ENCODE measurements at regions not wholly inside any gene's neighbourhood (a gene's known extent, or its start where the extent isn't known, plus 50 kb on each side); places are given as distances from the start of the nearest gene placed in this dataset.

- intact Hi-C loops (cut with micrococcal nuclease; ENCODE audit: unreplicated experiment) (no loop called here), in situ Hi-C loops (cut with HindIII; ENCODE audit: extremely low pct_ligation_motif_present, low pct_unique_long_range_greater_than_20kb) (loop anchor here (25.0 kb wide), 1 partner anchor 842 kb away; the partner anchor contains the start of gene NR4A2)
- no peak for DNase-seq (ENCODE audit: low spot score)
- no peaks in the 10 kb centered on the region for H3K36me3 ChIP-seq (replicated peaks in 1 of 2; ENCODE audit: control insufficient read depth in 1 of 2, insufficient read depth in 2 of 2, low read length in 2 of 2)
- H3K4me2 ChIP-seq (ENCODE audit: low read depth, low read length): no peak overlapping the region
- ChIA-PET POLR2A (no interaction called here), CTCF (ENCODE audit: low intra/inter-chr PET ratio, low total read pairs) (no interaction called here)
- H3K4me3 ChIP-seq (replicated peaks in 1 of 3; ENCODE audit: insufficient read depth in 1 of 3, low read depth in 2 of 3, low read length in 3 of 3): no peak overlapping the region
- no peak for FAIRE-seq
- no peak overlapping the region for H2AFZ ChIP-seq (ENCODE audit: low read length)
- H4K20me1 ChIP-seq (ENCODE audit: insufficient read depth, low read length): no peaks in the 10 kb centered on the region
- H3K79me2 ChIP-seq (ENCODE audit: insufficient read depth, low read length): no peaks in the 10 kb centered on the region
- no peaks in the 10 kb centered on the region for H3K9me3 ChIP-seq (ENCODE audit: low read length)
- no peaks in the 10 kb centered on the region for H3K27me3 ChIP-seq (ENCODE audit: control insufficient read depth in 1 of 2, insufficient read depth in 2 of 2, low read length in 2 of 2)
- H3K9ac ChIP-seq (ENCODE audit: insufficient read depth, low read depth, low read length): no peak overlapping the region
- H3K27ac ChIP-seq (ENCODE audit: extremely low read length, insufficient read depth, low read length): no peak overlapping the region
- no TSS peak for BruUV-seq (replicated peaks)
- no peak for ATAC-seq
- TF ChIP-seq ATF6 (CRISPR knock-in tag; conservative IDR thresholded peaks at IDR 0.05): no peak
- H3K4me1 ChIP-seq (ENCODE audit: insufficient read depth, low read length): no peaks in the 10 kb centered on the region
Observed at GRCh38 chr2:157178874-157179273, 78.6 kb upstream of the GALNT5 start.

- H3K36me3 ChIP-seq (replicated peaks in 1 of 2; ENCODE audit: control insufficient read depth in 1 of 2, insufficient read depth in 2 of 2, low read length in 2 of 2): no peaks in the 10 kb centered on the region
- DNase-seq (ENCODE audit: low spot score) (no peak), FAIRE-seq (no peak), ATAC-seq (no peak)
- no peak overlapping the region for H3K27ac ChIP-seq (ENCODE audit: extremely low read length, insufficient read depth, low read length)
- CTCF ChIA-PET (ENCODE audit: low intra/inter-chr PET ratio, low total read pairs): no interaction called here
- no peaks in the 10 kb centered on the region for H3K27me3 ChIP-seq (ENCODE audit: control insufficient read depth in 1 of 2, insufficient read depth in 2 of 2, low read length in 2 of 2)
- H3K4me2 ChIP-seq (ENCODE audit: low read depth, low read length): no peak overlapping the region
- no peaks in the 10 kb centered on the region for H3K9me3 ChIP-seq (ENCODE audit: low read length)
- no TSS peak for BruUV-seq (replicated peaks)
- no peak overlapping the region for H2AFZ ChIP-seq (ENCODE audit: low read length)
- no peaks in the 10 kb centered on the region for H3K79me2 ChIP-seq (ENCODE audit: insufficient read depth, low read length)
- intact Hi-C loops (cut with micrococcal nuclease; ENCODE audit: unreplicated experiment): no loop called here
- H3K9ac ChIP-seq (ENCODE audit: insufficient read depth, low read depth, low read length): no peak overlapping the region
- 17% methylated on average over 4 of the region's 4 CpGs for WGBS (ENCODE audit: low lambda C conversion rate)
- in situ Hi-C loops (cut with HindIII; ENCODE audit: extremely low pct_ligation_motif_present, low pct_unique_long_range_greater_than_20kb): loop anchor here (25.0 kb wide), 1 partner anchor 842 kb away; the partner anchor contains the start of gene NR4A2
- POLR2A ChIA-PET: no interaction called here
- no peak overlapping the region for H3K4me3 ChIP-seq (replicated peaks in 1 of 3; ENCODE audit: insufficient read depth in 1 of 3, low read depth in 2 of 3, low read length in 3 of 3)
- H3K4me1 ChIP-seq (ENCODE audit: insufficient read depth, low read length): no peaks in the 10 kb centered on the region
- H4K20me1 ChIP-seq (ENCODE audit: insufficient read depth, low read length): no peaks in the 10 kb centered on the region
- TF ChIP-seq MAZ (IDR thresholded peaks at IDR 0.05; ENCODE audit: borderline replicate concordance, low read depth, low read length) (no peak), MAZ (CRISPR knock-in tag; IDR thresholded peaks at IDR 0.05; ENCODE audit: low read depth) (no peak), KDM4B (CRISPR knock-in tag; IDR thresholded peaks at IDR 0.05) (no peak), TEF (CRISPR knock-in tag; IDR thresholded peaks at IDR 0.05) (no peak), MED1 (CRISPR knock-in tag; IDR thresholded peaks at IDR 0.05) (no peak), ZNF83 (CRISPR knock-in tag; IDR thresholded peaks at IDR 0.05; ENCODE audit: borderline replicate concordance) (no peak), ATF2 (CRISPR knock-in tag; IDR thresholded peaks at IDR 0.05) (no peak), ZNF235 (CRISPR knock-in tag; IDR thresholded peaks at IDR 0.05; ENCODE audit: borderline replicate concordance) (no peak), SALL2 (CRISPR knock-in tag; IDR thresholded peaks at IDR 0.05) (no peak), FOXM1 (CRISPR knock-in tag; IDR thresholded peaks at IDR 0.05) (no peak), ZGPAT (CRISPR knock-in tag; IDR thresholded peaks at IDR 0.05) (no peak), ZNF703 (CRISPR knock-in tag; IDR thresholded peaks at IDR 0.05; ENCODE audit: borderline replicate concordance) (no peak)
Observed at GRCh38 chr2:157179324-157180105, 78.0 kb upstream of the GALNT5 start.

All from HepG2 (cell line).